ENCODE measurements at regions not wholly inside any gene's neighbourhood (a gene's known extent, or its start where the extent isn't known, plus 50 kb on each side); places are given as distances from the start of the nearest gene placed in this dataset.
A peak's percentile ranks its signal among the peaks of the same experiment; 100 is the strongest.
"Not testable (repeated sequence)": the region's sequence is repeated elsewhere in the genome, so short reads cannot be mapped to it uniquely, and the experiment has no call there.

GRCh38 chr12:75742048-75742447 is 230.6 kb upstream of the KRR1 start:
- Histone ChIP-seq H3K27ac (no peak overlapping the region), H3K4me3 (no peak overlapping the region), H3K9me3 (no peaks in the 10 kb centered on the region), H3K4me1 (peaks cover 8% of the 10 kb centered on the region), H3K36me3 (replicated peaks in 1 of 2; ENCODE audit: insufficient read depth in 1 of 2, low read depth in 2 of 2) (no peaks in the 10 kb centered on the region), H3K27me3 (no peaks in the 10 kb centered on the region)
- DNase-seq (no peak), ATAC-seq (no peak)
- WGBS, 2 donors: 98 to 99% methylated on average over 4 of the region's 4 CpGs
- TF ChIP-seq CTCF (IDR thresholded peaks at IDR 0.05) (no peak), POLR2A (IDR thresholded peaks at IDR 0.05) (no peak)
- intact Hi-C loops (cut with DNase I): no loop called here

- ATAC-seq (no peak), DNase-seq (no peak)
- intact Hi-C loops (cut with DNase I): no loop called here
- H3K27me3 ChIP-seq: no peaks in the 10 kb centered on the region
- H3K27ac ChIP-seq: no peak overlapping the region
- no peaks in the 10 kb centered on the region for H3K36me3 ChIP-seq (replicated peaks in 1 of 2; ENCODE audit: insufficient read depth in 1 of 2, low read depth in 2 of 2)
- no peaks in the 10 kb centered on the region for H3K9me3 ChIP-seq
- WGBS, 2 donors: 87 to 89% methylated on average over 1 of the region's 1 CpG
- H3K4me3 ChIP-seq: no peak overlapping the region
- peaks cover 9% of the 10 kb centered on the region for H3K4me1 ChIP-seq
- TF ChIP-seq POLR2A (IDR thresholded peaks at IDR 0.05) (no peak), CTCF (IDR thresholded peaks at IDR 0.05) (no peak)
Observed at GRCh38 chr12:75739912-75740311, 228.5 kb upstream of the KRR1 start.

GRCh38 chr12:75739098-75739497 is 227.7 kb upstream of the KRR1 start:
- H3K4me3 ChIP-seq; DNase-seq; ATAC-seq; H3K9me3 ChIP-seq; H3K27me3 ChIP-seq; H3K36me3 ChIP-seq (replicated peaks in 1 of 2; ENCODE audit: insufficient read depth in 1 of 2, low read depth in 2 of 2); H3K27ac ChIP-seq; intact Hi-C loops (cut with DNase I); H3K4me1 ChIP-seq: not testable (repeated sequence)
- 97 to 98% methylated on average over 2 of the region's 2 CpGs for WGBS, 2 donors

- Histone ChIP-seq H3K9me3 (no peaks in the 10 kb centered on the region), H3K4me3 (no peak overlapping the region), H3K36me3 (replicated peaks in 1 of 2; ENCODE audit: insufficient read depth in 1 of 2, low read depth in 2 of 2) (no peaks in the 10 kb centered on the region), H3K27ac (no peak overlapping the region), H3K27me3 (no peaks in the 10 kb centered on the region), H3K4me1 (peaks cover 7% of the 10 kb centered on the region)
- TF ChIP-seq POLR2A (IDR thresholded peaks at IDR 0.05): no peak
- no peak for TF ChIP-seq CTCF (IDR thresholded peaks at IDR 0.05)
- no peak for DNase-seq
- WGBS, 2 donors: 69 to 78% methylated on average over 2 of the region's 2 CpGs
- ATAC-seq: no peak
- intact Hi-C loops (cut with DNase I): no loop called here
Observed at GRCh38 chr12:75738486-75738885, 227.1 kb upstream of the KRR1 start.

GRCh38 chr12:75735853-75736252 is 224.4 kb upstream of the KRR1 start:
- no peak overlapping the region for H3K4me3 ChIP-seq
- 30 to 33% methylated on average over 1 of the region's 1 CpG for WGBS, 2 donors
- TF ChIP-seq POLR2A (IDR thresholded peaks at IDR 0.05) (no peak), CTCF (IDR thresholded peaks at IDR 0.05) (no peak)
- DNase-seq (peak; percentile 67 to 77 (median 74)), ATAC-seq (peak; percentile 92)
- intact Hi-C loops (cut with DNase I): no loop called here
- no peak overlapping the region for H3K27ac ChIP-seq
- no peaks in the 10 kb centered on the region for H3K36me3 ChIP-seq (replicated peaks in 1 of 2; ENCODE audit: insufficient read depth in 1 of 2, low read depth in 2 of 2)
- no peaks in the 10 kb centered on the region for H3K27me3 ChIP-seq
- H3K9me3 ChIP-seq: no peaks in the 10 kb centered on the region
- H3K4me1 ChIP-seq: peaks cover 7% of the 10 kb centered on the region

Measured in body of pancreas (tissue), 4 donors.